Bronchial epithelial cell (primary cell): ENCODE measurements at regions not wholly inside any gene's neighbourhood (a gene's known extent, or its start where the extent isn't known, plus 50 kb on each side); places are given as distances from the start of the nearest gene placed in this dataset.
"Not testable (repeated sequence)": the region's sequence is repeated elsewhere in the genome, so short reads cannot be mapped to it uniquely, and the experiment has no call there.

Source experiments
- DNase-seq: peaks from one replicate; pipeline ENCODE4 v3.0.0-alpha.2; 2010; ENCODE audit warnings: low read depth
- FAIRE-seq: peaks from 2 replicates; lab custom pipeline; 2011; peaks lifted over from hg19 to GRCh38; lab: Jason Lieb, UNC
- H3K27me3 ChIP-seq: 2 replicates; pipeline ENCODE4 v1.5.1; 2011; ENCODE audit warnings: low read length; ENCODE audit not compliant: control insufficient read depth, insufficient read depth
- H3K36me3 ChIP-seq: 2 replicates; pipeline ENCODE4 v1.5.1; 2011; ENCODE audit warnings: low read length; ENCODE audit not compliant: control insufficient read depth, insufficient read depth
- H3K4me3 ChIP-seq: 2 replicates; pipeline ENCODE4 v1.5.1; 2011; ENCODE audit warnings: mild to moderate bottlenecking, low read depth, low read length, control low read depth
- CTCF ChIP-seq: IDR thresholded peaks from 2 replicates; pipeline ENCODE4 v1.5.1; 2011; ENCODE audit warnings: mild to moderate bottlenecking, moderate library complexity, low read length, control low read depth, inconsistent platforms; ENCODE audit not compliant: insufficient read depth, severe bottlenecking

DNA sequence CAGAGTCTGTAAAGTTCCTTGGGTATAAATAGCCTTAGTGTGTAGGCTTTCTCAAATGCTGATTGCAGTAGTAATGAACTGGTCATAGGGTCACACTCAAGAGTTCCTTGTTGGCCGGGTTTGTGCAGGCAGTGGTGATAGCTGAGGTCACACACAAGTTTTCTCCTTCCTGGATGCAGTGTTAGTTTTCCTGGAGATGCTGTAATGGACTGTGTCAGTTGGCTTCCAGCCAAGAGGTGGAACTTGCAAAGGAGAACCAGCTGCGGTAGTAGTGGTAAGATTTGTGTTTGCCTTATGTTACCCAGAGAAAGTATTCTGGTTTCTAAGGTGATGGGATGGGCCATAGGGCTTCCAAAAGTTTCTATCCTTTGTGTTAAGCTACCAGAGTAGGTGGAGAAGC lies 409.8 kb upstream of the FRG1 start:
- Histone ChIP-seq H3K36me3 (no peaks in the 10 kb centered on the region), H3K27me3 (no peaks in the 10 kb centered on the region), H3K4me3 (no peak overlapping the region)
- TF ChIP-seq CTCF: no peak
- DNase-seq: no peak
- no peak for FAIRE-seq

- Histone ChIP-seq H3K36me3 (no peaks in the 10 kb centered on the region), H3K4me3 (no peak overlapping the region), H3K27me3 (no peaks in the 10 kb centered on the region)
- DNase-seq (no peak), FAIRE-seq (no peak)
- no peak for TF ChIP-seq CTCF
These were observed 407.1 kb upstream of the FRG1 start for GRCh38 chr4:189533603-189534002.

DNA sequence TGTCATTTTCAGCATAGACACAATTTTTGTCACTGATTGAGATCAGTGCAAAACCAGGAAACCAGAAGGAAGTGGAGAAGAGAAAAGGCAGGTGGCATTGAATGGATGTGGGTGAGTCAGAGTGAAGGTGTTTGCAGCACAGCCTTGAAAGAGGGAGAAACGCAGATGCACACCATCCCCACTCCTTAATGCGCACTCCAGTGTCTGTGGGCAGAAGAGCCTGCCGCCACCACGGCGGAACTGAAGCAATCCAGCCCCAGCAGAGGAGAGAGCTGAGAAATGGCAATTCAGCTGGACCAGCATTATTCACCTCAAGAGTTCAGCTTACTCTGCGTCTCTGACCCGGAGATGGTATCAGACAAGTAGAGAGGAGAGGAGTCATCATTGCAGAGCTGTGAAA lies 393.1 kb upstream of the FRG1 start:
- Histone ChIP-seq H3K4me3 (no peak overlapping the region), H3K36me3 (no peaks in the 10 kb centered on the region), H3K27me3 (no peaks in the 10 kb centered on the region)
- no peak for TF ChIP-seq CTCF
- DNase-seq: no peak
- FAIRE-seq: no peak

DNA sequence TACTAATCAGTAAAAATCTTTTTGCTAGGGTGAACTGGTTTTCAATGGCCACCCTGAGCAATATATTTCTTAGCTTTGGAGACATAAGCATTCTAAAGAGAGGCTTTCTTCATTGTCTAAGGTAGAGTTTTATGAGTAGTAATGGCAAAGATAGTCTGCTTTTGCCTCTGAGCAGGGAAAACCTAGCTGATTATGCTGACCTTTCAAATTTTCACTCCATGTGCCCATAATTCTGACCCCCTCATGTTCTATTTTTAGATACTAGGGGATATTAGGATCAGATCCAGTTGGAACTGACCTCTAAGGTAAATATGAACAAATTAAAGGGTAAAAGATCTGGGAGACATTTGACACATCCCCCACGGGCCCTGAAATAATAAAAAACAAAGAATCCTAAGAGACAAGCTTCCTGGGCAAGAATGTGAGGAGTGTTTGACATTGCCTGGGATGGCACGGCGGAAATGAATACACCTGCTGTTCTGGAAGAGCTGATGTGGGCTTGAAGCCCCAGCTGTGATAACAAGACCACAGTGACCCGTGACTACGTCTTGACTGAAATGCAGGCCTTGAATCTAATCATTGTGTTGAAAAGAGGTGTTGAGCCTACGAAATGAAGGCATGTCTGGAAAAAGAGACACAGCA lies 392.1 kb upstream of the FRG1 start:
- FAIRE-seq: no peak
- no peak overlapping the region for H3K4me3 ChIP-seq
- H3K36me3 ChIP-seq: no peaks in the 10 kb centered on the region
- TF ChIP-seq CTCF: no peak
- no peak for DNase-seq
- H3K27me3 ChIP-seq: no peaks in the 10 kb centered on the region

DNA sequence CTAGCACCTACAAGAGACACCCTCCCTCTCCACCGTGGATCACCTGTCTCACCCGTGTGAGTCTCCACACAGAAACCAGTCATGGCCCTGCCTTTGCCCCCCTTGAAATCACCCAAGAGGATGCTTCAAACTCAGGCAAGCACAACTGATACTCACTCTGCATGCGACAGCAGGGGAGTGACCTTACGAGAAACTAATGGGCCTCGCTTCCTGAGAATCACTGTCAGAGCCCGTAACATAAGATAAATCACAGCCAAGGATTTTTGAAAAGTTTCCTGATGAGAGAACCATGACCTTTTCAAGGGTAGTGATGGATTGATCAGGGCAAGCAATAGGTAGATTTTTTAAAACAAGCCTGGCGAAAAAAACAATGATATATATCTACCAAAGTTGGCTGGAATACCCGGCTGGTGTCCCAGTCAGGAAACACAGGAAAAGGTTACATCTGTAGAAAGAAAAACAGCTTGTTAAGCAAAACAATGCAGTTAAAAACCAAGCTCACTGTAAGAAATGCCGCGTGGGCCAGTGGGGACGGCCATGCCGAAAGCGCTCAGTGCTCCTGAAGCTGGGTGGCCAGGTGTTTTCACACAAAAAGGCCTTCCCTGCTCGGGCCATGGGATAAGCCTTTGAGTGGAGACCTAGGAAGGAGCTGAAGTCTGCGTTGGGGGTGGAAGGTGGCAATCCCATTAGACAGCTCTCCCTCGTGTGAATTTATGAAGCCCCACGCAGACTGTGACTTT lies 388.6 kb upstream of the FRG1 start:
- FAIRE-seq, H3K27me3 ChIP-seq, DNase-seq, H3K36me3 ChIP-seq, H3K4me3 ChIP-seq: not testable (repeated sequence)

- not testable (repeated sequence) for FAIRE-seq, H3K27me3 ChIP-seq, DNase-seq, H3K4me3 ChIP-seq, H3K36me3 ChIP-seq
These were observed 380.1 kb upstream of the FRG1 start for GRCh38 chr4:189560605-189561004.

DNA sequence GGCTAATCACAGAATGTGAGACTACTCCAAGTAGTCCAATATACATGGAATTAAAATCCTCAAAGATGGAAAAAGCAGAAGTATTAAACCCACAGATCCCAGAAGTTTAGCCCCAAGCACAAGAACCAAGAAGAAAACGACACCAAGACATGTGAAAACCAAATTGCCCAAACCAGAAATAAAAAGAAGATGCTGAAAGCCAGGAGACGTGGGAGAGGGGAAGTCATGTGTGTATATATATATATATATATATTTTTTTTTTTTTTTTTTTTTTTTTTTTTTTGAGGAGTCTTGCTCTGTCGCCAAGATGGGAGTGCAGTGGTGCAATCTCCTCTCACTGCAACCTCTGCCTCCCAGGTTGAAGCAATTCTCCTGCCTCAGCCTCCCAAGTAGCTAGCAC lies 376.9 kb upstream of the FRG1 start:
- H3K27me3 ChIP-seq, H3K36me3 ChIP-seq, DNase-seq, H3K4me3 ChIP-seq, FAIRE-seq: not testable (repeated sequence)

DNA sequence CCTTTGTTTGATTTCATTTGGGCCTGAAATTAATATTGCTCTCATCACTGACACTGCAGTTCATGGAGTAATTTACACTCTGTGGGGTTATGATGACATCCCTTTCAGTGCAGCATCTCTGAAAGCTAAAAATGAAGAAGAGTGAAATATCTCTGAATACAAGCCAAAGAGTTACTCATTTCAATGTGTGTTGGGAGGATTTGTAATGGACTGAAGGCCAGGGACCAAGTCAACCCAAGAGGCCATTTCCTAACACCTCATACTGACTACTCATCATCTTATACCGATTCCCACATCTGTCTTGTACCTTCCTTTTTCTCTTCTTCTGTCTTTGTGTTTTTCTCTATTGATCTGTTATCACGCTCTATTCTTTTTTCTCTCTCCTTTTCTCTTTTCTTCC lies 374.4 kb upstream of the FRG1 start:
- H3K4me3 ChIP-seq, FAIRE-seq, DNase-seq, H3K27me3 ChIP-seq, H3K36me3 ChIP-seq: not testable (repeated sequence)

- H3K36me3 ChIP-seq, DNase-seq: not testable (repeated sequence)
These were observed 373.8 kb upstream of the FRG1 start for GRCh38 chr4:189566900-189567299.

GRCh38 chr4:189579645-189580044 lies 361.0 kb upstream of the FRG1 start:
- not testable (repeated sequence) for H3K36me3 ChIP-seq, H3K4me3 ChIP-seq, DNase-seq, H3K27me3 ChIP-seq
- FAIRE-seq: peak; percentile 89

More at GRCh38 chr4:189566900-189567299, 373.8 kb upstream of the FRG1 start:
- not testable (repeated sequence) for H3K27me3 ChIP-seq, FAIRE-seq, H3K4me3 ChIP-seq
